PC-3 (cell line): ENCODE measurements at regions not wholly inside any gene's neighbourhood (a gene's known extent, or its start where the extent isn't known, plus 50 kb on each side); places are given as distances from the start of the nearest gene placed in this dataset.

ENCODE experiments used
- ATAC-seq: fragments of 200-7000 bp; cut with Tn5 transposase; 2 replicates; pipeline ENCODE4 v1.9.1; 2020; ENCODE audit warnings: mild to moderate bottlenecking, moderate library complexity
- BruUV-seq: library from RNA; stranded (reverse); fragments of 400-500 nt; replicated peaks from 2 replicates; lab custom pipeline; 2021; lab: Mats Ljungman, UMichigan
- CTCF ChIA-PET: fragments of 300-600 bp; sonication (Branson Sonifier 250); formaldehyde crosslinking; loops from one replicate; lab custom pipeline; 2022; ENCODE audit warnings: antibody characterized with exemption; lab: Charles Lee
- POLR2A ChIA-PET: fragments of 300-600 bp; sonication (Branson Sonifier 250); formaldehyde crosslinking; loops from one replicate; lab custom pipeline; 2022; ENCODE audit warnings: antibody characterized with exemption; ENCODE audit not compliant: unreplicated experiment; lab: Charles Lee
- DNase-seq: peaks from one replicate; pipeline ENCODE4 v3.0.0-alpha.2; 2015
- H2AFZ ChIP-seq: fragments of 300-600 bp; sonication (generic); 2 replicates; pipeline ENCODE4 v1.6.0; 2016; ENCODE audit warnings: antibody characterized with exemption, low read length
- H3F3A ChIP-seq: fragments of 300-600 bp; sonication (generic); one replicate; pipeline ENCODE4 v1.6.0; 2017; ENCODE audit warnings: antibody characterized with exemption, low read length, control low read depth, mild to moderate bottlenecking; ENCODE audit not compliant: unreplicated experiment
- H3K27ac ChIP-seq: fragments of 300-600 bp; sonication (generic); 2 replicates; pipeline ENCODE4 v1.5.1; 2016; ENCODE audit warnings: mild to moderate bottlenecking, low read length
- H3K27me3 ChIP-seq: fragments of 300-600 bp; sonication (generic); 2 replicates; pipeline ENCODE4 v1.6.1; 2016; ENCODE audit warnings: low read length, mixed read lengths
- H3K36me3 ChIP-seq: fragments of 300-600 bp; sonication (generic); 2 replicates; pipeline ENCODE4 v1.6.1; 2016; ENCODE audit warnings: low read depth, mixed run types, low read length, mixed read lengths
- H3K4me1 ChIP-seq: fragments of 300-600 bp; sonication (generic); 2 replicates; pipeline ENCODE4 v1.5.1; 2016; ENCODE audit warnings: low read length; ENCODE audit not compliant: insufficient read depth
- H3K4me2 ChIP-seq: fragments of 300-600 bp; sonication (generic); 2 replicates; pipeline ENCODE4 v1.6.0; 2016; ENCODE audit warnings: low read length
- H3K4me3 ChIP-seq: fragments of 300-600 bp; sonication (generic); 2 replicates; pipeline ENCODE4 v1.5.1; 2016; ENCODE audit warnings: mild to moderate bottlenecking, low read length, mixed read lengths
- H3K79me2 ChIP-seq: fragments of 300-600 bp; sonication (generic); 2 replicates; pipeline ENCODE4 v1.6.1; 2017; ENCODE audit warnings: low read length, mixed read lengths
- H3K9ac ChIP-seq: fragments of 300-600 bp; sonication (generic); 2 replicates; pipeline ENCODE4 v1.6.0; 2016; ENCODE audit warnings: mild to moderate bottlenecking, low read length
- H3K9me2 ChIP-seq: fragments of 300-600 bp; sonication (generic); replicated peaks from 2 replicates; pipeline ENCODE4 v1.6.1; 2016; ENCODE audit warnings: mixed run types, low read length, mixed read lengths
- H3K9me3 ChIP-seq: fragments of 300-600 bp; sonication (generic); 2 replicates; pipeline ENCODE4 v1.6.1; 2016; ENCODE audit warnings: low read length, mixed read lengths
- H4K20me1 ChIP-seq: fragments of 300-600 bp; sonication (generic); 2 replicates; pipeline ENCODE4 v1.6.1; 2016; ENCODE audit warnings: low read length, mixed read lengths
- CTCF ChIP-seq: fragments of 300-600 bp; sonication (generic); conservative IDR thresholded peaks from 2 replicates; pipeline ENCODE4 v1.5.1; 2017; ENCODE audit warnings: antibody characterized with exemption, low read depth, mild to moderate bottlenecking, low read length
- EZH2 ChIP-seq: fragments of 300-600 bp; sonication (generic); IDR thresholded peaks from one replicate; pipeline ENCODE4 v1.6.1; 2017; ENCODE audit warnings: antibody characterized with exemption, mild to moderate bottlenecking, low read length; ENCODE audit not compliant: unreplicated experiment
- EZH2phosphoT487 ChIP-seq: fragments of 300-600 bp; sonication (generic); IDR thresholded peaks from 2 replicates; pipeline ENCODE4 v1.6.1; 2018; ENCODE audit warnings: mild to moderate bottlenecking, antibody characterized with exemption, low read length, borderline replicate concordance
- intact Hi-C: fragments of 100-400 bp; cut with micrococcal nuclease; formaldehyde crosslinking; loops from 2 replicates; pipeline ENCODE4 v1.9.0; 2023

- Histone ChIP-seq H3K79me2 (no peaks in the 10 kb centered on the region), H3K9me3 (no peaks in the 10 kb centered on the region), H3K4me1 (no peaks in the 10 kb centered on the region), H3K4me2 (no peak overlapping the region), H3K27ac (no peak overlapping the region), H2AFZ (no peak overlapping the region), H3K9ac (no peak overlapping the region), H3K27me3 (peaks cover 35% of the 10 kb centered on the region), H3F3A (no peaks in the 10 kb centered on the region), H3K36me3 (no peaks in the 10 kb centered on the region), H3K4me3 (no peak overlapping the region), H4K20me1 (no peaks in the 10 kb centered on the region), H3K9me2 (no peaks in the 10 kb centered on the region)
- POLR2A ChIA-PET: no interaction called here
- no TSS peak for BruUV-seq
- ATAC-seq: no peak
- intact Hi-C loops: no loop called here
- CTCF ChIA-PET: no interaction called here
- DNase-seq: no peak
- TF ChIP-seq CTCF (no peak), EZH2 (no peak), EZH2phosphoT487 (no peak)
These were observed 372.6 kb downstream of the BCL11B start for GRCh38 chr14:98899441-98899840.

- CTCF ChIA-PET: no interaction called here
- H3K9me2 ChIP-seq: no peaks in the 10 kb centered on the region
- intact Hi-C loops: no loop called here
These were observed 371.8 kb downstream of the BCL11B start for GRCh38 chr14:98900236-98900635.

GRCh38 chr14:98900798-98901197, 371.2 kb downstream of the BCL11B start:
- no peak for ATAC-seq
- Histone ChIP-seq H3K36me3 (no peaks in the 10 kb centered on the region), H3K9ac (no peak overlapping the region), H3K27ac (no peak overlapping the region), H3K9me3 (no peaks in the 10 kb centered on the region), H2AFZ (no peak overlapping the region), H3K9me2 (no peaks in the 10 kb centered on the region), H3K79me2 (no peaks in the 10 kb centered on the region), H3K27me3 (peaks cover 42% of the 10 kb centered on the region), H4K20me1 (no peaks in the 10 kb centered on the region), H3F3A (no peaks in the 10 kb centered on the region), H3K4me2 (no peak overlapping the region), H3K4me1 (peaks cover under 1% of the 10 kb centered on the region; the same call in 1 of the 2 replicates), H3K4me3 (no peak overlapping the region)
- TF ChIP-seq EZH2phosphoT487: no peak
- no peak for TF ChIP-seq CTCF
- no peak for TF ChIP-seq EZH2
- BruUV-seq: no TSS peak
- no peak for DNase-seq
- POLR2A ChIA-PET: no interaction called here
- intact Hi-C loops: no loop called here
- CTCF ChIA-PET: no interaction called here

More at GRCh38 chr14:98900236-98900635, 371.8 kb downstream of the BCL11B start:
- BruUV-seq: no TSS peak
- H3K36me3 ChIP-seq: no peaks in the 10 kb centered on the region
- no peaks in the 10 kb centered on the region for H4K20me1 ChIP-seq
- TF ChIP-seq EZH2: no peak
- H3K27me3 ChIP-seq: peaks cover 42% of the 10 kb centered on the region
- H3K4me3 ChIP-seq: no peak overlapping the region
- H3K27ac ChIP-seq: no peak overlapping the region
- H3K4me1 ChIP-seq: no peaks in the 10 kb centered on the region
- no peak overlapping the region for H2AFZ ChIP-seq
- H3K79me2 ChIP-seq: no peaks in the 10 kb centered on the region
- no peak overlapping the region for H3K4me2 ChIP-seq
- no peak overlapping the region for H3K9ac ChIP-seq
- no peak for DNase-seq
- POLR2A ChIA-PET: no interaction called here
- H3F3A ChIP-seq: no peaks in the 10 kb centered on the region
- no peak for ATAC-seq
- no peaks in the 10 kb centered on the region for H3K9me3 ChIP-seq
